ENCODE measurements at regions not wholly inside any gene's neighbourhood (a gene's known extent, or its start where the extent isn't known, plus 50 kb on each side); places are given as distances from the start of the nearest gene placed in this dataset.

DNA sequence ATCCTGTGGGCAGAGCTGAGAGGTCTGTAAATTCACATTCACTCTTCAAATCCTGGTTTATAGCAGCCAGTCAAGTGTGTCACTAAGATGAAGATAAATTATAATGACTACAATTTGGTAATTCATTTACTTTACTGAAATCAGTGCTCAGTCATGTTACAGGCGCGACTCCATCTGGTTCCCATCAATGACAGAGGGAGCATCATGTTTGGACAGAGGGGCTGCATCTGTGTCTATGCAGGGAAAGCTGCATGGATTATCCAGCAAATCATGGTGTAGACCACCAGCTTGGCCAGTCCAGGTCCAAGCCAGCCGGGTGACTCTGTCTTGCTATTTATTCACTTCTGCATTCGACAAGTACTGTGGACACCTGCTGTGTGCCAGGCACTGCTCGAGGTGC, 214.1 kb upstream of the ZNF32 start:
- no peaks in the 10 kb centered on the region for H3K36me3 ChIP-seq (ENCODE audit: control insufficient read depth, insufficient read depth, low read length)
- TF ChIP-seq, protein P1, sequence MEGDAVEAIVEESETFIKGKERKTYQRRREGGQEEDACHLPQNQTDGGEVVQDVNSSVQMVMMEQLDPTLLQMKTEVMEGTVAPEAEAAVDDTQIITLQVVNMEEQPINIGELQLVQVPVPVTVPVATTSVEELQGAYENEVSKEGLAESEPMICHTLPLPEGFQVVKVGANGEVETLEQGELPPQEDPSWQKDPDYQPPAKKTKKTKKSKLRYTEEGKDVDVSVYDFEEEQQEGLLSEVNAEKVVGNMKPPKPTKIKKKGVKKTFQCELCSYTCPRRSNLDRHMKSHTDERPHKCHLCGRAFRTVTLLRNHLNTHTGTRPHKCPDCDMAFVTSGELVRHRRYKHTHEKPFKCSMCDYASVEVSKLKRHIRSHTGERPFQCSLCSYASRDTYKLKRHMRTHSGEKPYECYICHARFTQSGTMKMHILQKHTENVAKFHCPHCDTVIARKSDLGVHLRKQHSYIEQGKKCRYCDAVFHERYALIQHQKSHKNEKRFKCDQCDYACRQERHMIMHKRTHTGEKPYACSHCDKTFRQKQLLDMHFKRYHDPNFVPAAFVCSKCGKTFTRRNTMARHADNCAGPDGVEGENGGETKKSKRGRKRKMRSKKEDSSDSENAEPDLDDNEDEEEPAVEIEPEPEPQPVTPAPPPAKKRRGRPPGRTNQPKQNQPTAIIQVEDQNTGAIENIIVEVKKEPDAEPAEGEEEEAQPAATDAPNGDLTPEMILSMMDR (IDR thresholded peaks at IDR 0.05; ENCODE audit: insufficient read depth, low read length, poor library complexity, severe bottlenecking), result no peak
- no peaks in the 10 kb centered on the region for H3K27me3 ChIP-seq (ENCODE audit: control insufficient read depth, insufficient read depth, low read length)
- no peak overlapping the region for H3K4me3 ChIP-seq (ENCODE audit: low read depth, low read length)
- no peak for DNase-seq (ENCODE audit: low read depth)

DNA sequence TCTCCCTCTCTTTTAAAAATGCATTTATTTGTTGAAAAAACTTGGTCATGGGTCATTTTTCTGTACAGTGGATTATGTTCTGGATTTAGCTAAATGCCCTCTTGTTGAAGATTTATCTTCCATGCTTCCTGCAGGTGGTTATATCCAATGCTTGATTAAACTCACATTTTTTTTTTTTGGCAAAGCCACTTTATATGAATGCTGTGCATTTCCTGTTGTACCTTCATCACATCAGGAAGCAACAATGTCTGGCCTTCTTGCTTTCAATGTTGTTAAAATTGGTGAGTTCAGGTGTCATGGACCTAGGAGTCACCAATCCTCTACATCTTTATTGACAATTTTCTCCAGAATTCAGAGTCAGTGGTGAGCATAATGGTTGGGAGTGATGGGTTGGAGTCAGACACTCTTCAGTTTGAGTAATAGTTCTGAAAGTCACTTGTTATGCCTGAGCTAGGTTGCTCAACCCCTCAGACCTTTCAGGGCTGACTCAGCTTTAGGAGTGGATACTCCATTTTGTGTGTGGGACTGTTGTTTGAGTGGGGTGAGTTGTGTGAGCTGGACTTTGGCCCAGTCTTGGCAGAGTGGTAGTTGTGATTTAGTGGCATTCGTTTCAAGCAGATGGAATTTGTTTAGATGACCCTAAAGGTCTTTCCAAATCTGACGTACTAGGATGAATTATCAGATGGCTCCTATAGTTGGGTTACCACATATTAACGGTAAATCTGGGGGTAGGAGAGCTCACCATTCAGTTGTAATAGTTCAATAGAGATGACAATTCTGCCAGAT, 213.5 kb upstream of the ZNF32 start:
- TF ChIP-seq, protein P1 (IDR thresholded peaks at IDR 0.05; ENCODE audit: insufficient read depth, low read length, poor library complexity, severe bottlenecking), result no peak
- no peaks in the 10 kb centered on the region for H3K27me3 ChIP-seq (ENCODE audit: control insufficient read depth, insufficient read depth, low read length)
- H3K36me3 ChIP-seq (ENCODE audit: control insufficient read depth, insufficient read depth, low read length), result no peaks in the 10 kb centered on the region
- no peak for DNase-seq (ENCODE audit: low read depth)
- H3K4me3 ChIP-seq (ENCODE audit: low read depth, low read length), result no peak overlapping the region

DNA sequence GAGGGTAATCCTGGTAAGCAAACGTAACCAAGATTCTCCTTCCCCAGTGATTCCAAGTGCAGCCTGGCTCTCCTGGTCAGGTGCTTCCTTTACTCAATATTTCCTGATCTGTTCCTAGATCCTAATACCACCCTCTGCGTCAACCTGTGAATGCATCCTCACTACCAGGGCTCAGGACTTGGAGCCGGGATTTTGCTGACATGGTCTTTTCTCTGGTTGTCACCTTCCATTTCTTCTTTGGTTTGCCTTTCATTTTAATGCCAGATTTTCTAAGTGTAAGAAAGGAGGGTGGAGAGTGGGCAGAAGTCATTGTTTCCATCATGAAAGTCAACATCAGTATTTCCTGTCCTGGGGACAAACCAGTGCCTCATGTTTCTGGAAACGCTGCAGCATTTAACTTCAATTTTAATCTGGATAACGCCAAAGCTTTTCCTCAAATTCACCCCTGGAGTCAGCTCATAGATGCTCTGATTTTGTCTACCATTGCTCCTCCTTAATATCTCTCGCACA, 210.4 kb upstream of the ZNF32 start:
- H3K36me3 ChIP-seq (ENCODE audit: control insufficient read depth, insufficient read depth, low read length), result no peaks in the 10 kb centered on the region

DNA sequence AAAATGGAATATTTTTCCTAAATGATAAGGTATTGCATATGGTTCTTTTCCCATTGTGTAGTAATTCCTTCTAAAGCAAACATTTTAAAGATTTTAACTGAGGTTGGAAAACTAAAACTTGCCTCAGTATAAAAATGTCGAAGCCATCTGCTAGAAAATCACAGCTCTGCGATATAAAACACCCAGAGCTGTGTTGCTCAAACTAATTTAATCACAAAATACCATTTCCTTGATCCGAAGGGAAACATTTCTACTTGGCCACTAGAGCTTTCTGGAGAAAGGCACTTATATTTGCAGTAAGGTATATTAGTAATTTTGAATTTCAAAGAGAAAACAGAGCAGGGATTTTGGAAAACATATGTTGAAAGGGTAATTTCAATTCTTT, 209.2 kb upstream of the ZNF32 start:
- H3K27me3 ChIP-seq (ENCODE audit: control insufficient read depth, insufficient read depth, low read length), result no peaks in the 10 kb centered on the region
- DNase-seq (ENCODE audit: low read depth), result no peak
- TF ChIP-seq, protein P1 (IDR thresholded peaks at IDR 0.05; ENCODE audit: insufficient read depth, low read length, poor library complexity, severe bottlenecking), result no peak
- H3K4me3 ChIP-seq (ENCODE audit: low read depth, low read length), result no peak overlapping the region
- H3K36me3 ChIP-seq (ENCODE audit: control insufficient read depth, insufficient read depth, low read length), result no peaks in the 10 kb centered on the region

More for the DNA sequence above, 210.4 kb upstream of the ZNF32 start:
- TF ChIP-seq, protein P1 (IDR thresholded peaks at IDR 0.05; ENCODE audit: insufficient read depth, low read length, poor library complexity, severe bottlenecking), result no peak
- no peaks in the 10 kb centered on the region for H3K27me3 ChIP-seq (ENCODE audit: control insufficient read depth, insufficient read depth, low read length)
- no peak for DNase-seq (ENCODE audit: low read depth)
- no peak overlapping the region for H3K4me3 ChIP-seq (ENCODE audit: low read depth, low read length)

DNA sequence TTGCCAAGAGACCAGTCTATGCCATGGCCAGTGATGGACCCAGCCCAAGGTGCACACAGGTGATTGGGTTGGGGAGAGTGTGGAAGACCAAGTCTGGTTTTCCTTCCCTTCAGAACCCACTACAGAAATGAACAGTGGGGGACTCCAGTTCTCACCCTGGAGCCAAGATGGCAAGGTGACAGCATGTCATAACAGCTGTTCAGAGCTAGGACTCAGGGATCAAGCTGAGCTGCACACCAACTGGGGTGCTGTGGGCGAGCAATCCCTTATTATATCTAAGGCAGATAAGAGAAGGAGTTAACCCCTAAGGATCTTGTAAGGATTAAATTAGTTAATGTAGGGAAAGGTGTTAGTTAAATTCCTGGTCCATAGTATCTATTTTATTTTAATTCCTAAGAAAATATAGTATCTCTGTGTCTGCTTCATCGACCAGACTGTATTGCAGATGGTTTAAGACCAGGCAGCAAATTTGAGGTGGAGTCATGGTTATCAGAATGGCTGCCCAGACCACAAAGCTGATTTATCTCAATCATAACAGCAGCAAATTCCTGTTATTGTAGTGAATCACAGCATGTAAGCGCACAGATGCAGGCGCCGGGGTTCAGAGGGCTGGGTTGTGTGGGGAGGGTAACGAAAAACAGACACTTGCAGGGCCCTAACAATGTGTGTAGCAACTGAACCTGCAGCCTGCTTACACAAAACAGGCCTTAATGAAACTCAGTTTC, 208.7 kb upstream of the ZNF32 start:
- no peak overlapping the region for H3K4me3 ChIP-seq (ENCODE audit: low read depth, low read length)
- no peaks in the 10 kb centered on the region for H3K27me3 ChIP-seq (ENCODE audit: control insufficient read depth, insufficient read depth, low read length)
- H3K36me3 ChIP-seq (ENCODE audit: control insufficient read depth, insufficient read depth, low read length), result no peaks in the 10 kb centered on the region
- TF ChIP-seq, protein P1 (IDR thresholded peaks at IDR 0.05; ENCODE audit: insufficient read depth, low read length, poor library complexity, severe bottlenecking), result no peak
- no peak for DNase-seq (ENCODE audit: low read depth)

All from kidney epithelial cell (primary cell).